Panc1 (cell line): ENCODE measurements at regions not wholly inside any gene's neighbourhood (a gene's known extent, or its start where the extent isn't known, plus 50 kb on each side); places are given as distances from the start of the nearest gene placed in this dataset.

Experiments
- ATAC-seq: fragments of 200-7000 bp; cut with Tn5 transposase; 2 replicates; pipeline ENCODE4 v1.9.1; 2020; ENCODE audit warnings: mild to moderate bottlenecking, moderate library complexity
- BruUV-seq: library from RNA; stranded (reverse); fragments of 400-500 nt; replicated peaks from 2 replicates; lab custom pipeline; 2021; lab: Mats Ljungman, UMichigan
- CTCF ChIA-PET: fragments of 300-600 bp; sonication (Branson Sonifier 250); formaldehyde crosslinking; loops from one replicate; lab custom pipeline; 2022; ENCODE audit warnings: antibody characterized with exemption; lab: Charles Lee
- POLR2A ChIA-PET: fragments of 300-600 bp; sonication (Branson Sonifier 250); formaldehyde crosslinking; loops from one replicate; lab custom pipeline; 2022; ENCODE audit warnings: antibody characterized with exemption; lab: Charles Lee
- DNase-seq: peaks from one replicate; pipeline ENCODE4 v3.0.0-alpha.2; 2010; ENCODE audit warnings: low read depth, low spot score
- H3K27ac ChIP-seq: 2 replicates; pipeline ENCODE4 v1.5.1; 2011; ENCODE audit warnings: mild to moderate bottlenecking, low read length, inconsistent platforms
- H3K27me3 ChIP-seq: fragments of 200-500 bp; sonication (Bioruptor generic); 2 replicates; pipeline ENCODE4 v1.6.0; 2014; ENCODE audit warnings: low read length, inconsistent platforms; ENCODE audit not compliant: control insufficient read depth, insufficient read depth
- H3K36me3 ChIP-seq: fragments of 200-500 bp; sonication (Bioruptor generic); 2 replicates; pipeline ENCODE4 v1.5.1; 2014; ENCODE audit warnings: inconsistent platforms, mild to moderate bottlenecking, low read length, moderate library complexity; ENCODE audit not compliant: control insufficient read depth, insufficient read depth
- H3K4me1 ChIP-seq: 2 replicates; pipeline ENCODE4 v1.5.1; 2011; ENCODE audit warnings: inconsistent platforms, mild to moderate bottlenecking, low read length, moderate library complexity; ENCODE audit not compliant: control insufficient read depth, insufficient read depth
- H3K4me3 ChIP-seq, 2 experiments: 2 replicates each; pipeline ENCODE4 v1.5.1; 2011 to 2012; ENCODE audit warnings: low read depth in 2 of 2, low read length in 2 of 2, mild to moderate bottlenecking in 2 of 2, inconsistent platforms in 1 of 2, moderate library complexity in 1 of 2
- H3K9me3 ChIP-seq: fragments of 200-500 bp; sonication (Bioruptor generic); 2 replicates; pipeline ENCODE4 v1.5.1; 2014; ENCODE audit warnings: low read depth, mild to moderate bottlenecking, inconsistent platforms, low read length, moderate library complexity; ENCODE audit not compliant: control insufficient read depth, insufficient read depth
- CTCF ChIP-seq: fragments of 450-650 bp; IDR thresholded peaks from 2 replicates; pipeline ENCODE4 v1.5.1; 2017; ENCODE audit warnings: mild to moderate bottlenecking
- POLR2AphosphoS5 ChIP-seq: IDR thresholded peaks from 2 replicates; pipeline ENCODE4 v1.6.1; 2012; ENCODE audit warnings: mild to moderate bottlenecking, low read depth, low read length, moderate library complexity
- SIN3A ChIP-seq: IDR thresholded peaks from 2 replicates; pipeline ENCODE4 v1.6.1; 2012; ENCODE audit warnings: low read depth, mild to moderate bottlenecking, low read length, moderate library complexity, borderline replicate concordance; ENCODE audit not compliant: insufficient read depth
- TCF7L2 ChIP-seq: IDR thresholded peaks from 2 replicates; pipeline ENCODE4 v1.6.1; 2011; ENCODE audit warnings: mild to moderate bottlenecking, low read depth, low read length, inconsistent platforms
- in situ Hi-C: cut with HindIII; loops from 2 replicates; pipeline ENCODE4 v1.10.0; 2016; ENCODE audit warnings: low sequenced_read_pairs, low pct_unique_long_range_greater_than_20kb
- intact Hi-C: fragments of 100-400 bp; cut with micrococcal nuclease; formaldehyde crosslinking; loops from one replicate; pipeline ENCODE4 v1.10.0; 2022; ENCODE audit not compliant: unreplicated experiment
- TF ChIP-seq, protein P1 (sequence below), 2 experiments: IDR thresholded peaks; 2 replicates each; pipeline ENCODE4 v1.6.1; 2011 to 2012; ENCODE audit warnings: low read depth in 2 of 2, control low read depth in 1 of 2, low read length in 1 of 2, mild to moderate bottlenecking in 1 of 2, moderate library complexity in 1 of 2; ENCODE audit not compliant: insufficient read depth in 1 of 2

DNA sequence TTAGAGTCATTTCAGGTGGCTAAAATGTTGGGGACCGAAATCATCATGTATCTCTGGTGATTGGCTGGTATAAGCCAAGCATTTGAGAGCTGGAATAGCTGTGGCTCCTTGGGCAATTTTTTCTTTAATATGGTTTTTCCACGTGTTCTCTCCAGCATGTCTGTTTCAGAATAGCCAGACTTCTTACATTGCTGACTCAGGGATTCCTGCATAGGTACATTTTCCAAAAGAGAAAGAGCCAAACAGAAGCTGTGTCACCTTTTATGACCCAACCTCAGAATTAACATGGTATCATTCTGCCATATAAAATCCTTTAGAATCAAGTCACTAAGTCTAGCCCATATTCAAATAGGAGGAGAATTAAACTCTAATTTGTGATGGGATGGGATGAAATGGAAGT, 74.8 kb upstream of the TSLP start:
- POLR2A ChIA-PET: no interaction called here
- in situ Hi-C loops: no loop called here

DNA sequence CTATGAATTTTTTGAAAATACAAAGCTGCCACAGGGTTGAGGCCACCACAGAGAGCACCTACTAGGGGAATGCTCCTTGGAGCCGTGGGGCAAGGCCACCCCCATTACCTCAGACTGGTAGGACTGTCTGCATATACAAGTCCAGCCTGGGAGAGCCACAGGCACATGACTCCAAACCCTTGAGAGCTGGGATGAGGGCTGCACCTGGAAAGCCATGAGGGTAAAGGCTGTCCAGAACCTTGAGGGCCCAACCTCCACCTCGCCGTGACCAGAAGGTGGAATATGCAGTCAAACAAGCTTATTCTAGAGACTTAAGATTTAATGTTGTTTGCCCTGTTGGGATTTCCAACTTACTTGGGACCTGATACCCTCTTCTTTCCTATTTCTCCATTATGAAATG, 69.5 kb upstream of the TSLP start:
- BruUV-seq: no TSS peak
- in situ Hi-C loops: no loop called here
- ChIA-PET CTCF (no interaction called here), POLR2A (interaction anchor here (0.5 kb wide), 1 partner anchor 346 kb away, joined by 4 read pairs; no protein-coding TSS in a partner anchor)
- Histone ChIP-seq H3K9me3 (no peaks in the 10 kb centered on the region), H3K36me3 (no peaks in the 10 kb centered on the region), H3K4me1 (no peaks in the 10 kb centered on the region), H3K27me3 (no peaks in the 10 kb centered on the region), H3K4me3 (no peak overlapping the region), H3K27ac (no peak overlapping the region)
- intact Hi-C loops: no loop called here
- no peak for ATAC-seq
- TF ChIP-seq SIN3A (no peak), POLR2AphosphoS5 (no peak), CTCF (no peak), TCF7L2 (no peak)
- TF ChIP-seq, protein P1, sequence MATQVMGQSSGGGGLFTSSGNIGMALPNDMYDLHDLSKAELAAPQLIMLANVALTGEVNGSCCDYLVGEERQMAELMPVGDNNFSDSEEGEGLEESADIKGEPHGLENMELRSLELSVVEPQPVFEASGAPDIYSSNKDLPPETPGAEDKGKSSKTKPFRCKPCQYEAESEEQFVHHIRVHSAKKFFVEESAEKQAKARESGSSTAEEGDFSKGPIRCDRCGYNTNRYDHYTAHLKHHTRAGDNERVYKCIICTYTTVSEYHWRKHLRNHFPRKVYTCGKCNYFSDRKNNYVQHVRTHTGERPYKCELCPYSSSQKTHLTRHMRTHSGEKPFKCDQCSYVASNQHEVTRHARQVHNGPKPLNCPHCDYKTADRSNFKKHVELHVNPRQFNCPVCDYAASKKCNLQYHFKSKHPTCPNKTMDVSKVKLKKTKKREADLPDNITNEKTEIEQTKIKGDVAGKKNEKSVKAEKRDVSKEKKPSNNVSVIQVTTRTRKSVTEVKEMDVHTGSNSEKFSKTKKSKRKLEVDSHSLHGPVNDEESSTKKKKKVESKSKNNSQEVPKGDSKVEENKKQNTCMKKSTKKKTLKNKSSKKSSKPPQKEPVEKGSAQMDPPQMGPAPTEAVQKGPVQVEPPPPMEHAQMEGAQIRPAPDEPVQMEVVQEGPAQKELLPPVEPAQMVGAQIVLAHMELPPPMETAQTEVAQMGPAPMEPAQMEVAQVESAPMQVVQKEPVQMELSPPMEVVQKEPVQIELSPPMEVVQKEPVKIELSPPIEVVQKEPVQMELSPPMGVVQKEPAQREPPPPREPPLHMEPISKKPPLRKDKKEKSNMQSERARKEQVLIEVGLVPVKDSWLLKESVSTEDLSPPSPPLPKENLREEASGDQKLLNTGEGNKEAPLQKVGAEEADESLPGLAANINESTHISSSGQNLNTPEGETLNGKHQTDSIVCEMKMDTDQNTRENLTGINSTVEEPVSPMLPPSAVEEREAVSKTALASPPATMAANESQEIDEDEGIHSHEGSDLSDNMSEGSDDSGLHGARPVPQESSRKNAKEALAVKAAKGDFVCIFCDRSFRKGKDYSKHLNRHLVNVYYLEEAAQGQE (IDR thresholded peaks at IDR 0.05; ENCODE audit: insufficient read depth in 1 of 2, low read depth in 2 of 2, low read length in 1 of 2): no peak
- no peak for DNase-seq

More for the DNA sequence above, 74.8 kb upstream of the TSLP start:
- Histone ChIP-seq H3K4me3 (no peak overlapping the region), H3K9me3 (no peaks in the 10 kb centered on the region), H3K27ac (no peak overlapping the region), H3K4me1 (no peaks in the 10 kb centered on the region), H3K36me3 (no peaks in the 10 kb centered on the region), H3K27me3 (no peaks in the 10 kb centered on the region)
- TF ChIP-seq CTCF: no peak
- no TSS peak for BruUV-seq
- intact Hi-C loops: no loop called here
- no peak for ATAC-seq
- no peak for DNase-seq
- CTCF ChIA-PET: no interaction called here

DNA sequence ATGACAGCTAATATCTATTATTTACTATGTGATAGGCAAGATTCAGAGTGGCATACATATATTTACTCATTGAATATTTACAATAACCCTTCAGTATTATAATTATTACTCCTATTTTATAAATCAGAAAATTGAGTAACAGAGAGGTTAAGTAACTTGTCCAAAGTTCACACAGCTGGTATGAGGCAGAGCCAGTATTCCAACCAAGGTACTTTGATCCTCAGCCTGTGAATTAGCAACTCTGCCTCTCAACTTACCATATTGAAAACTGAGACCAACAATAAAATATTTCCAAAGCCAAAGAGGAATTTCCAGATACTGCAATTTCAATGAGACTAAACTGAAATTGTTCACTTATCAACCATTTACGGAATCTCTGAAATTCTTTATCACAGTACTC, 67.9 kb upstream of the TSLP start:
- no peaks in the 10 kb centered on the region for H3K27me3 ChIP-seq
- H3K4me3 ChIP-seq: no peak overlapping the region
- in situ Hi-C loops: no loop called here
- no peaks in the 10 kb centered on the region for H3K9me3 ChIP-seq
- H3K36me3 ChIP-seq: no peaks in the 10 kb centered on the region
- intact Hi-C loops: no loop called here
- CTCF ChIA-PET: no interaction called here
- no peak for TF ChIP-seq CTCF
- H3K27ac ChIP-seq: no peak overlapping the region
- POLR2A ChIA-PET: no interaction called here
- DNase-seq (no peak), ATAC-seq (no peak)
- BruUV-seq: no TSS peak
- H3K4me1 ChIP-seq: no peaks in the 10 kb centered on the region
